IMR-90 (cell line): ENCODE measurements at regions not wholly inside any gene's neighbourhood (a gene's known extent, or its start where the extent isn't known, plus 50 kb on each side); places are given as distances from the start of the nearest gene placed in this dataset.

Experiments used
- ATAC-seq: fragments of 200-7000 bp; cut with Tn5 transposase; 2 replicates; pipeline ENCODE4 v1.9.1; 2020; ENCODE audit warnings: low read depth, mild to moderate bottlenecking, moderate library complexity
- BruUV-seq: library from RNA; stranded (reverse); fragments of 400-500 nt; replicated peaks from 2 replicates; lab custom pipeline; 2021; lab: Mats Ljungman, UMichigan
- CTCF ChIA-PET: fragments of 300-600 bp; formaldehyde crosslinking; extraction: SDS; loops from one replicate; lab custom pipeline; 2021; ENCODE audit warnings: antibody characterized with exemption; lab: Yijun Ruan, JAX
- POLR2A ChIA-PET: fragments of 300-600 bp; sonication (Branson Sonifier 250); formaldehyde crosslinking; loops from one replicate; lab custom pipeline; 2022; ENCODE audit warnings: antibody characterized with exemption; ENCODE audit not compliant: unreplicated experiment; lab: Charles Lee
- DNase-seq: peaks from one replicate; pipeline ENCODE4 v3.0.0; 2013
- H2AFZ ChIP-seq: replicated peaks from 2 replicates; pipeline ENCODE3; 2013; ENCODE audit warnings: low read length, mild to moderate bottlenecking; ENCODE audit not compliant: poor library complexity
- H2AK5ac ChIP-seq: 2 replicates; pipeline ENCODE4 v1.6.1; 2013; ENCODE audit warnings: low read depth, low read length, inconsistent platforms
- H2AK9ac ChIP-seq: replicated peaks from 2 replicates; pipeline ENCODE3; 2013; ENCODE audit warnings: mild to moderate bottlenecking, low read depth, low read length, moderate library complexity; ENCODE audit not compliant: poor library complexity
- H2BK120ac ChIP-seq: 2 replicates; pipeline ENCODE4 v1.6.1; 2013; ENCODE audit warnings: low read depth, low read length, inconsistent platforms
- H2BK15ac ChIP-seq: 3 replicates; pipeline ENCODE4 v1.6.1; 2013; ENCODE audit warnings: low read depth, low read length, inconsistent platforms
- H2BK20ac ChIP-seq: 2 replicates; pipeline ENCODE4 v1.6.1; 2013; ENCODE audit warnings: low read depth, mild to moderate bottlenecking, inconsistent platforms, low read length, moderate library complexity
- H2BK5ac ChIP-seq: 2 replicates; pipeline ENCODE4 v1.6.1; 2013; ENCODE audit warnings: mild to moderate bottlenecking, low read depth, low read length, inconsistent platforms; ENCODE audit not compliant: poor library complexity, severe bottlenecking
- H3K14ac ChIP-seq: replicated peaks from 2 replicates; pipeline ENCODE4 v1.6.1; 2013; ENCODE audit warnings: low read depth, low read length, inconsistent platforms
- H3K18ac ChIP-seq: 2 replicates; pipeline ENCODE4 v1.6.1; 2013; ENCODE audit warnings: low read depth, low read length, control low read depth
- H3K23ac ChIP-seq: 2 replicates; pipeline ENCODE4 v1.6.1; 2013; ENCODE audit warnings: low read depth, low read length, inconsistent platforms
- H3K27ac ChIP-seq: 2 replicates; pipeline ENCODE4 v1.5.1; 2013; ENCODE audit warnings: mild to moderate bottlenecking, control low read depth, low read length; ENCODE audit not compliant: insufficient read depth
- H3K27me3 ChIP-seq: 2 replicates; pipeline ENCODE4 v1.6.1; 2013; ENCODE audit warnings: low read length; ENCODE audit not compliant: control insufficient read depth, insufficient read depth
- H3K36me3 ChIP-seq: 2 replicates; pipeline ENCODE4 v1.6.1; 2013; ENCODE audit warnings: low read length, mixed read lengths; ENCODE audit not compliant: control insufficient read depth, insufficient read depth
- H3K4ac ChIP-seq: 2 replicates; pipeline ENCODE4 v1.6.1; 2013; ENCODE audit warnings: low read depth, low read length, inconsistent platforms
- H3K4me1 ChIP-seq: 2 replicates; pipeline ENCODE4 v1.6.1; 2013; ENCODE audit warnings: low read length, mixed read lengths; ENCODE audit not compliant: control insufficient read depth, insufficient read depth
- H3K4me2 ChIP-seq: 2 replicates; pipeline ENCODE4 v1.6.1; 2013; ENCODE audit warnings: low read depth, mild to moderate bottlenecking, control low read depth, low read length, moderate library complexity
- H3K4me3 ChIP-seq: 2 replicates; pipeline ENCODE4 v1.5.1; 2013; ENCODE audit warnings: low read depth, mild to moderate bottlenecking, control low read depth, low read length, moderate library complexity; ENCODE audit not compliant: insufficient read depth
- H3K56ac ChIP-seq: 2 replicates; pipeline ENCODE4 v1.6.1; 2013; ENCODE audit warnings: low read length, inconsistent platforms; ENCODE audit not compliant: insufficient read depth; ENCODE audit errors: extremely low read depth
- H3K79me1 ChIP-seq, 2 experiments: 2 replicates each; pipeline ENCODE4 v1.6.1; 2013; ENCODE audit warnings: low read length in 2 of 2, inconsistent platforms in 1 of 2, low read depth in 1 of 2
- H3K9ac ChIP-seq: 2 replicates; pipeline ENCODE4 v1.6.1; 2013; ENCODE audit warnings: low read depth, low read length, control low read depth
- H3K9me1 ChIP-seq: 2 replicates; pipeline ENCODE4 v1.6.1; 2013; ENCODE audit warnings: low read length, inconsistent platforms; ENCODE audit not compliant: insufficient read depth
- H3K9me3 ChIP-seq: 2 replicates; pipeline ENCODE4 v1.6.1; 2013; ENCODE audit warnings: low read length; ENCODE audit not compliant: control insufficient read depth, insufficient read depth
- H4K20me1 ChIP-seq: 2 replicates; pipeline ENCODE4 v1.6.1; 2013; ENCODE audit warnings: low read length, inconsistent platforms; ENCODE audit not compliant: insufficient read depth
- H4K5ac ChIP-seq: 2 replicates; pipeline ENCODE4 v1.6.1; 2013; ENCODE audit warnings: mild to moderate bottlenecking, low read depth, low read length, control low read depth
- H4K8ac ChIP-seq, 2 experiments: 2 replicates each; pipeline ENCODE4 v1.6.1; 2013; ENCODE audit warnings: low read depth in 2 of 2, low read length in 2 of 2, control low read depth in 1 of 2, inconsistent platforms in 1 of 2
- H4K91ac ChIP-seq: 2 replicates; pipeline ENCODE4 v1.6.1; 2013; ENCODE audit warnings: low read depth, low read length, inconsistent platforms; ENCODE audit not compliant: insufficient read depth
- BHLHE40 ChIP-seq: fragments of 150-350 bp; IDR thresholded peaks from 2 replicates; pipeline ENCODE4 v1.6.1; 2016; ENCODE audit warnings: mild to moderate bottlenecking, low read depth, low read length
- CEBPB ChIP-seq: IDR thresholded peaks from 2 replicates; pipeline ENCODE4 v1.6.1; 2012; ENCODE audit warnings: low read depth, low read length, improper control_type of control experiment
- ELK1 ChIP-seq: fragments of 150-350 bp; IDR thresholded peaks from 2 replicates; pipeline ENCODE4 v1.6.1; 2016; ENCODE audit warnings: low read depth, mild to moderate bottlenecking, low read length, moderate library complexity, borderline replicate concordance
- FOS ChIP-seq: fragments of 150-350 bp; IDR thresholded peaks from 2 replicates; pipeline ENCODE4 v1.6.1; 2016; ENCODE audit warnings: low read depth, low read length
- MAFK ChIP-seq: IDR thresholded peaks from 2 replicates; pipeline ENCODE4 v1.6.1; 2012; ENCODE audit warnings: low read depth, low read length, improper control_type of control experiment
- MAZ ChIP-seq: IDR thresholded peaks from 2 replicates; pipeline ENCODE4 v1.6.1; 2012; ENCODE audit warnings: low read depth, mild to moderate bottlenecking, low read length, improper control_type of control experiment, moderate library complexity, borderline replicate concordance
- MXI1 ChIP-seq: IDR thresholded peaks from 2 replicates; pipeline ENCODE4 v1.6.1; 2012; ENCODE audit warnings: low read depth, mild to moderate bottlenecking, low read length, moderate library complexity, borderline replicate concordance
- NFE2L2 ChIP-seq: fragments of 150-350 bp; IDR thresholded peaks from 2 replicates; pipeline ENCODE4 v1.6.1; 2016; ENCODE audit warnings: low read depth, mild to moderate bottlenecking, low read length
- RCOR1 ChIP-seq: IDR thresholded peaks from 2 replicates; pipeline ENCODE4 v1.6.1; 2012; ENCODE audit warnings: mild to moderate bottlenecking, low read length, improper control_type of control experiment; ENCODE audit not compliant: insufficient replicate concordance
- RFX5 ChIP-seq: IDR thresholded peaks from 2 replicates; pipeline ENCODE4 v1.8.0; 2012; ENCODE audit warnings: low read depth, mild to moderate bottlenecking, low read length, moderate library complexity
- SMC3 ChIP-seq: fragments of 150-350 bp; IDR thresholded peaks from 2 replicates; pipeline ENCODE4 v1.6.1; 2016; ENCODE audit warnings: low read depth, mild to moderate bottlenecking, antibody characterized with exemption, low read length, moderate library complexity
- USF2 ChIP-seq: fragments of 150-350 bp; IDR thresholded peaks from 2 replicates; pipeline ENCODE4 v1.6.1; 2017; ENCODE audit warnings: mild to moderate bottlenecking, antibody characterized with exemption, low read length, low read depth
- dilution Hi-C: fragments of 300-500 bp; cut with HindIII; formaldehyde crosslinking; loops from one replicate; pipeline ENCODE4 v1.14.3; 2018; ENCODE audit warnings: low sequenced_read_pairs; ENCODE audit not compliant: unreplicated experiment
- in situ Hi-C: fragments of 300-500 bp; cut with MboI; formaldehyde crosslinking; loops from 3 replicates; pipeline ENCODE4 v1.14.3; 2019; ENCODE audit warnings: low sequenced_read_pairs, inconsistent platforms, mixed read lengths
- intact Hi-C: fragments of 100-400 bp; cut with micrococcal nuclease; formaldehyde crosslinking; loops from 2 replicates; pipeline ENCODE4 v1.10.0; 2022
- TF ChIP-seq, protein P1 (sequence below): conservative IDR thresholded peaks from 2 replicates; pipeline ENCODE4 v1.5.1; 2012; ENCODE audit warnings: mild to moderate bottlenecking, low read depth, low read length, improper control_type of control experiment

- H3K9ac ChIP-seq, result no peak overlapping the region
- H4K20me1 ChIP-seq, result no peaks in the 10 kb centered on the region
- H3K18ac ChIP-seq, result no peak overlapping the region
- H3K27me3 ChIP-seq, result no peaks in the 10 kb centered on the region
- no peak overlapping the region for H3K4me2 ChIP-seq
- in situ Hi-C loops (no loop called here), dilution Hi-C loops (no loop called here), intact Hi-C loops (no loop called here)
- no peak overlapping the region for H2AK5ac ChIP-seq
- ChIA-PET POLR2A (no interaction called here), CTCF (no interaction called here)
- H3K27ac ChIP-seq, result no peak overlapping the region
- BruUV-seq, result no TSS peak
- ATAC-seq (no peak), DNase-seq (no peak)
- no peaks in the 10 kb centered on the region for H3K4me1 ChIP-seq
- H2BK120ac ChIP-seq, result no peak overlapping the region
- H3K79me1 ChIP-seq, result no peaks in the 10 kb centered on the region
- H4K91ac ChIP-seq, result no peak overlapping the region
- no peak overlapping the region for H3K4me3 ChIP-seq
- H3K4ac ChIP-seq, result no peak overlapping the region
- H2BK20ac ChIP-seq, result no peak overlapping the region
- no peak overlapping the region for H2AFZ ChIP-seq
- H4K8ac ChIP-seq, result no peak overlapping the region
- no peak overlapping the region for H4K5ac ChIP-seq
- no peaks in the 10 kb centered on the region for H3K36me3 ChIP-seq
- no peak overlapping the region for H3K23ac ChIP-seq
- TF ChIP-seq NFE2L2 (no peak), USF2 (no peak), FOS (no peak), CEBPB (no peak), RCOR1 (no peak), MAFK (no peak), ELK1 (no peak), RFX5 (no peak), SMC3 (no peak), MXI1 (no peak), BHLHE40 (no peak), MAZ (no peak)
- TF ChIP-seq, protein P1, sequence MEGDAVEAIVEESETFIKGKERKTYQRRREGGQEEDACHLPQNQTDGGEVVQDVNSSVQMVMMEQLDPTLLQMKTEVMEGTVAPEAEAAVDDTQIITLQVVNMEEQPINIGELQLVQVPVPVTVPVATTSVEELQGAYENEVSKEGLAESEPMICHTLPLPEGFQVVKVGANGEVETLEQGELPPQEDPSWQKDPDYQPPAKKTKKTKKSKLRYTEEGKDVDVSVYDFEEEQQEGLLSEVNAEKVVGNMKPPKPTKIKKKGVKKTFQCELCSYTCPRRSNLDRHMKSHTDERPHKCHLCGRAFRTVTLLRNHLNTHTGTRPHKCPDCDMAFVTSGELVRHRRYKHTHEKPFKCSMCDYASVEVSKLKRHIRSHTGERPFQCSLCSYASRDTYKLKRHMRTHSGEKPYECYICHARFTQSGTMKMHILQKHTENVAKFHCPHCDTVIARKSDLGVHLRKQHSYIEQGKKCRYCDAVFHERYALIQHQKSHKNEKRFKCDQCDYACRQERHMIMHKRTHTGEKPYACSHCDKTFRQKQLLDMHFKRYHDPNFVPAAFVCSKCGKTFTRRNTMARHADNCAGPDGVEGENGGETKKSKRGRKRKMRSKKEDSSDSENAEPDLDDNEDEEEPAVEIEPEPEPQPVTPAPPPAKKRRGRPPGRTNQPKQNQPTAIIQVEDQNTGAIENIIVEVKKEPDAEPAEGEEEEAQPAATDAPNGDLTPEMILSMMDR, result no peak
- no peak overlapping the region for H3K56ac ChIP-seq
- H2BK5ac ChIP-seq, result no peak overlapping the region
- H3K9me1 ChIP-seq, result no peaks in the 10 kb centered on the region
- no peak overlapping the region for H2BK15ac ChIP-seq
- no peaks in the 10 kb centered on the region for H3K9me3 ChIP-seq
- H2AK9ac ChIP-seq, result no peak overlapping the region
- H3K14ac ChIP-seq, result no peak overlapping the region
Measured at GRCh38 chr5:28737222-28737621, 1698.8 kb upstream of the CDH9 start.
